ENCODE measurements at regions not wholly inside any gene's neighbourhood (a gene's known extent, or its start where the extent isn't known, plus 50 kb on each side); places are given as distances from the start of the nearest gene placed in this dataset.

DNA sequence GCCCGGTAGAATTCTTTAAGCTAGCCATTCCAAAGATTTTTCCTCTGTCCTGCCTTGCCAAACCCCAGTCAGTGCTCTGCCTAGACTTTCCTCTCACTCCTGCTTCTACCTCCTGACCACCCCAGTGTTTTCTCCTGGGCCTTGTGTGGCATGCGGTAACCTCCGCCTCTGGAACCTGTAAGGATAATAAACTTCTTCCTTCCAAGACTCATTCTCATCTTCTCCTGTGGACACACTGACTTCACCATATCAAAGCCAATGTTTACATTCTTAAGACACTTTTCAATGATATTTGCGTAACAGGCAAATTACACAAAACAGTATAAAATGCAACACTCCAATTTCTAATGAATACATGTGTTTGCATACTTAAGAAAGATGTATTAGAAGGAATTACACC is 354.6 kb downstream of the RNF144B start:
- TF ChIP-seq RAD21 (conservative IDR thresholded peaks at IDR 0.05) (no peak), EZH2 (IDR thresholded peaks at IDR 0.05; ENCODE audit: borderline replicate concordance, insufficient read depth, low read length, poor library complexity, severe bottlenecking) (no peak), EP300 (conservative IDR thresholded peaks at IDR 0.05; ENCODE audit: poor library complexity, severe bottlenecking) (no peak), SMC3 (conservative IDR thresholded peaks at IDR 0.05; ENCODE audit: poor library complexity) (no peak), MXI1 (conservative IDR thresholded peaks at IDR 0.05; ENCODE audit: poor library complexity, severe bottlenecking) (no peak), TAF1 (IDR thresholded peaks at IDR 0.05; ENCODE audit: low read depth) (no peak), POLR2AphosphoS5 (IDR thresholded peaks at IDR 0.05) (no peak)
- TF ChIP-seq, protein P1, sequence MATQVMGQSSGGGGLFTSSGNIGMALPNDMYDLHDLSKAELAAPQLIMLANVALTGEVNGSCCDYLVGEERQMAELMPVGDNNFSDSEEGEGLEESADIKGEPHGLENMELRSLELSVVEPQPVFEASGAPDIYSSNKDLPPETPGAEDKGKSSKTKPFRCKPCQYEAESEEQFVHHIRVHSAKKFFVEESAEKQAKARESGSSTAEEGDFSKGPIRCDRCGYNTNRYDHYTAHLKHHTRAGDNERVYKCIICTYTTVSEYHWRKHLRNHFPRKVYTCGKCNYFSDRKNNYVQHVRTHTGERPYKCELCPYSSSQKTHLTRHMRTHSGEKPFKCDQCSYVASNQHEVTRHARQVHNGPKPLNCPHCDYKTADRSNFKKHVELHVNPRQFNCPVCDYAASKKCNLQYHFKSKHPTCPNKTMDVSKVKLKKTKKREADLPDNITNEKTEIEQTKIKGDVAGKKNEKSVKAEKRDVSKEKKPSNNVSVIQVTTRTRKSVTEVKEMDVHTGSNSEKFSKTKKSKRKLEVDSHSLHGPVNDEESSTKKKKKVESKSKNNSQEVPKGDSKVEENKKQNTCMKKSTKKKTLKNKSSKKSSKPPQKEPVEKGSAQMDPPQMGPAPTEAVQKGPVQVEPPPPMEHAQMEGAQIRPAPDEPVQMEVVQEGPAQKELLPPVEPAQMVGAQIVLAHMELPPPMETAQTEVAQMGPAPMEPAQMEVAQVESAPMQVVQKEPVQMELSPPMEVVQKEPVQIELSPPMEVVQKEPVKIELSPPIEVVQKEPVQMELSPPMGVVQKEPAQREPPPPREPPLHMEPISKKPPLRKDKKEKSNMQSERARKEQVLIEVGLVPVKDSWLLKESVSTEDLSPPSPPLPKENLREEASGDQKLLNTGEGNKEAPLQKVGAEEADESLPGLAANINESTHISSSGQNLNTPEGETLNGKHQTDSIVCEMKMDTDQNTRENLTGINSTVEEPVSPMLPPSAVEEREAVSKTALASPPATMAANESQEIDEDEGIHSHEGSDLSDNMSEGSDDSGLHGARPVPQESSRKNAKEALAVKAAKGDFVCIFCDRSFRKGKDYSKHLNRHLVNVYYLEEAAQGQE (IDR thresholded peaks at IDR 0.05; ENCODE audit: borderline replicate concordance), result no peak
- TF ChIP-seq, protein P2, sequence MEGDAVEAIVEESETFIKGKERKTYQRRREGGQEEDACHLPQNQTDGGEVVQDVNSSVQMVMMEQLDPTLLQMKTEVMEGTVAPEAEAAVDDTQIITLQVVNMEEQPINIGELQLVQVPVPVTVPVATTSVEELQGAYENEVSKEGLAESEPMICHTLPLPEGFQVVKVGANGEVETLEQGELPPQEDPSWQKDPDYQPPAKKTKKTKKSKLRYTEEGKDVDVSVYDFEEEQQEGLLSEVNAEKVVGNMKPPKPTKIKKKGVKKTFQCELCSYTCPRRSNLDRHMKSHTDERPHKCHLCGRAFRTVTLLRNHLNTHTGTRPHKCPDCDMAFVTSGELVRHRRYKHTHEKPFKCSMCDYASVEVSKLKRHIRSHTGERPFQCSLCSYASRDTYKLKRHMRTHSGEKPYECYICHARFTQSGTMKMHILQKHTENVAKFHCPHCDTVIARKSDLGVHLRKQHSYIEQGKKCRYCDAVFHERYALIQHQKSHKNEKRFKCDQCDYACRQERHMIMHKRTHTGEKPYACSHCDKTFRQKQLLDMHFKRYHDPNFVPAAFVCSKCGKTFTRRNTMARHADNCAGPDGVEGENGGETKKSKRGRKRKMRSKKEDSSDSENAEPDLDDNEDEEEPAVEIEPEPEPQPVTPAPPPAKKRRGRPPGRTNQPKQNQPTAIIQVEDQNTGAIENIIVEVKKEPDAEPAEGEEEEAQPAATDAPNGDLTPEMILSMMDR (IDR thresholded peaks at IDR 0.05; ENCODE audit: poor library complexity, severe bottlenecking), result no peak

GRCh38 chr6:18742406-18742805 is 355.3 kb downstream of the RNF144B start:
- Histone ChIP-seq H3K9ac (ENCODE audit: low read length) (no peak overlapping the region), H3K27ac (ENCODE audit: low read length) (no peak overlapping the region), H3K79me2 (replicated peaks; ENCODE audit: insufficient read depth, low read length) (no peaks in the 10 kb centered on the region), H3K9me3 (ENCODE audit: low read length) (no peaks in the 10 kb centered on the region), H3K9me2 (ENCODE audit: insufficient read depth, low read length) (no peaks in the 10 kb centered on the region), H3K4me2 (ENCODE audit: low read length) (no peak overlapping the region), H3K4me3 (ENCODE audit: low read length) (no peak overlapping the region), H3K27me3 (ENCODE audit: insufficient read depth, low read depth, low read length) (no peaks in the 10 kb centered on the region), H2AFZ (ENCODE audit: low read depth, low read length) (no peak overlapping the region), H3K36me3 (ENCODE audit: insufficient read depth, low read length) (no peaks in the 10 kb centered on the region), H4K20me1 (ENCODE audit: insufficient read depth) (no peaks in the 10 kb centered on the region), H3F3A (ENCODE audit: insufficient read depth, low read length, poor library complexity, severe bottlenecking) (no peaks in the 10 kb centered on the region)
- TF ChIP-seq, protein P2 (IDR thresholded peaks at IDR 0.05; ENCODE audit: poor library complexity, severe bottlenecking), result no peak
- no peak for TF ChIP-seq MXI1 (conservative IDR thresholded peaks at IDR 0.05; ENCODE audit: poor library complexity, severe bottlenecking)
- TF ChIP-seq EP300 (conservative IDR thresholded peaks at IDR 0.05; ENCODE audit: poor library complexity, severe bottlenecking), result no peak
- TF ChIP-seq TAF1 (IDR thresholded peaks at IDR 0.05; ENCODE audit: low read depth), result no peak
- no peak for TF ChIP-seq POLR2AphosphoS5 (IDR thresholded peaks at IDR 0.05)
- TF ChIP-seq, protein P1 (IDR thresholded peaks at IDR 0.05; ENCODE audit: borderline replicate concordance), result no peak
- no peak for TF ChIP-seq SMC3 (conservative IDR thresholded peaks at IDR 0.05; ENCODE audit: poor library complexity)
- TF ChIP-seq EZH2 (IDR thresholded peaks at IDR 0.05; ENCODE audit: borderline replicate concordance, insufficient read depth, low read length, poor library complexity, severe bottlenecking), result no peak
- no peak for TF ChIP-seq RAD21 (conservative IDR thresholded peaks at IDR 0.05)

More for the DNA sequence above, 354.6 kb downstream of the RNF144B start:
- Histone ChIP-seq H3K36me3 (ENCODE audit: insufficient read depth, low read length) (no peaks in the 10 kb centered on the region), H3F3A (ENCODE audit: insufficient read depth, low read length, poor library complexity, severe bottlenecking) (no peaks in the 10 kb centered on the region), H2AFZ (ENCODE audit: low read depth, low read length) (no peak overlapping the region), H4K20me1 (ENCODE audit: insufficient read depth) (no peaks in the 10 kb centered on the region), H3K9me2 (ENCODE audit: insufficient read depth, low read length) (no peaks in the 10 kb centered on the region), H3K27ac (ENCODE audit: low read length) (no peak overlapping the region), H3K4me3 (ENCODE audit: low read length) (no peak overlapping the region), H3K9ac (ENCODE audit: low read length) (no peak overlapping the region), H3K79me2 (replicated peaks; ENCODE audit: insufficient read depth, low read length) (no peaks in the 10 kb centered on the region), H3K4me2 (ENCODE audit: low read length) (no peak overlapping the region), H3K9me3 (ENCODE audit: low read length) (no peaks in the 10 kb centered on the region), H3K27me3 (ENCODE audit: insufficient read depth, low read depth, low read length) (no peaks in the 10 kb centered on the region)
